Neuronal stem cell (in vitro differentiated cells): ENCODE measurements at regions not wholly inside any gene's neighbourhood (a gene's known extent, or its start where the extent isn't known, plus 50 kb on each side); places are given as distances from the start of the nearest gene placed in this dataset.

Source experiments
- DNase-seq: peaks from one replicate; pipeline ENCODE4 v3.0.0-alpha.2; 2013; ENCODE audit warnings: low spot score
- H2AFZ ChIP-seq: one replicate; pipeline ENCODE4 v1.6.1; 2013; ENCODE audit warnings: mild to moderate bottlenecking, low read length, inconsistent platforms
- H2AK5ac ChIP-seq: 2 replicates; pipeline ENCODE4 v1.6.1; 2013; ENCODE audit warnings: low read depth, mild to moderate bottlenecking, inconsistent platforms, low read length, moderate library complexity, mixed read lengths
- H2BK120ac ChIP-seq: 2 replicates; pipeline ENCODE4 v1.6.1; 2013; ENCODE audit warnings: low read depth, mild to moderate bottlenecking, inconsistent platforms, low read length, moderate library complexity, mixed read lengths
- H2BK12ac ChIP-seq: one replicate; pipeline ENCODE4 v1.6.1; 2013; ENCODE audit warnings: low read length, inconsistent platforms
- H2BK15ac ChIP-seq: 2 replicates; pipeline ENCODE4 v1.6.1; 2013; ENCODE audit warnings: mild to moderate bottlenecking, low read length, inconsistent platforms, mixed read lengths
- H2BK5ac ChIP-seq: one replicate; pipeline ENCODE4 v1.6.1; 2013; ENCODE audit warnings: inconsistent platforms, mild to moderate bottlenecking, low read length, moderate library complexity
- H3K14ac ChIP-seq: one replicate; pipeline ENCODE4 v1.6.1; 2013; ENCODE audit warnings: low read length, inconsistent platforms
- H3K18ac ChIP-seq: 2 replicates; pipeline ENCODE4 v1.6.1; 2013; ENCODE audit warnings: low read length, inconsistent platforms
- H3K23ac ChIP-seq: 2 replicates; pipeline ENCODE4 v1.6.1; 2013; ENCODE audit warnings: low read depth, mild to moderate bottlenecking, mixed read lengths, low read length, inconsistent platforms; ENCODE audit not compliant: poor library complexity
- H3K27ac ChIP-seq: replicated peaks from 3 replicates; pipeline ENCODE4 v1.5.1; 2013; ENCODE audit warnings: low read length, inconsistent platforms
- H3K27me3 ChIP-seq, 3 experiments: 2 replicates each; pipeline ENCODE4 v1.6.1; 2013; ENCODE audit warnings: low read length in 3 of 3, mild to moderate bottlenecking in 2 of 3, inconsistent platforms in 1 of 3, low read depth in 1 of 3, mixed read lengths in 1 of 3, moderate library complexity in 1 of 3; ENCODE audit not compliant: control insufficient read depth in 3 of 3, insufficient read depth in 3 of 3
- H3K36me3 ChIP-seq, 2 donors: replicated peaks in 1 of 2; 2 replicates each; pipeline ENCODE4 v1.6.1; 2013; ENCODE audit warnings: low read length in 2 of 2; ENCODE audit not compliant: control insufficient read depth in 2 of 2, insufficient read depth in 2 of 2
- H3K4ac ChIP-seq: 2 replicates; pipeline ENCODE4 v1.6.1; 2013; ENCODE audit warnings: inconsistent platforms, mild to moderate bottlenecking, low read length, moderate library complexity
- H3K4me1 ChIP-seq, 2 donors: 1 replicate in 1 of 2; 2 replicates in 1 of 2; pipeline ENCODE4 v1.6.1; 2013; ENCODE audit warnings: low read length in 2 of 2, low read depth in 1 of 2; ENCODE audit not compliant: control insufficient read depth in 2 of 2, insufficient read depth in 1 of 2
- H3K4me2 ChIP-seq: one replicate; pipeline ENCODE4 v1.6.1; 2013; ENCODE audit warnings: mild to moderate bottlenecking, low read length, inconsistent platforms; ENCODE audit not compliant: insufficient read depth, poor library complexity, severe bottlenecking
- H3K4me3 ChIP-seq, 2 donors: 2 replicates each; pipeline ENCODE4 v1.5.1; 2013; ENCODE audit warnings: low read length in 2 of 2, mild to moderate bottlenecking in 2 of 2, inconsistent platforms in 1 of 2, moderate library complexity in 1 of 2
- H3K79me1 ChIP-seq: one replicate; pipeline ENCODE4 v1.6.1; 2013; ENCODE audit warnings: low read depth, mild to moderate bottlenecking, inconsistent platforms, low read length, moderate library complexity
- H3K9ac ChIP-seq: one replicate; pipeline ENCODE4 v1.6.1; 2013; ENCODE audit warnings: mild to moderate bottlenecking, low read depth, low read length, inconsistent platforms; ENCODE audit not compliant: poor library complexity
- H3K9me3 ChIP-seq, 2 donors: replicated peaks in 1 of 2; 2 replicates each; pipeline versions ENCODE3 to v1.6.1; 2013; ENCODE audit warnings: low read length in 2 of 2, mild to moderate bottlenecking in 2 of 2, inconsistent platforms in 1 of 2, low read depth in 1 of 2, mixed read lengths in 1 of 2, moderate library complexity in 1 of 2; ENCODE audit not compliant: control insufficient read depth in 2 of 2, insufficient read depth in 1 of 2
- H4K8ac ChIP-seq: one replicate; pipeline ENCODE4 v1.6.1; 2013; ENCODE audit warnings: low read depth, mild to moderate bottlenecking, inconsistent platforms, low read length, moderate library complexity
- H4K91ac ChIP-seq: one replicate; pipeline ENCODE4 v1.6.1; 2013; ENCODE audit warnings: low read length, low read depth, mild to moderate bottlenecking, inconsistent platforms; ENCODE audit not compliant: poor library complexity
- WGBS, 2 donors: extraction: QIAGEN DNeasy Blood & Tissue Kit; methylation state at CpG; one replicate each; pipeline ENCODE4 v1.1.7; 2013; ENCODE audit warnings: missing lambda C conversion rate in 2 of 2, mixed read lengths in 1 of 2; ENCODE audit not compliant: insufficient read length in 2 of 2, insufficient replicate concordance in 1 of 2; ENCODE audit errors: extremely low coverage in 2 of 2; 5-methylcytosine and 5-hydroxymethylcytosine counted together

DNA sequence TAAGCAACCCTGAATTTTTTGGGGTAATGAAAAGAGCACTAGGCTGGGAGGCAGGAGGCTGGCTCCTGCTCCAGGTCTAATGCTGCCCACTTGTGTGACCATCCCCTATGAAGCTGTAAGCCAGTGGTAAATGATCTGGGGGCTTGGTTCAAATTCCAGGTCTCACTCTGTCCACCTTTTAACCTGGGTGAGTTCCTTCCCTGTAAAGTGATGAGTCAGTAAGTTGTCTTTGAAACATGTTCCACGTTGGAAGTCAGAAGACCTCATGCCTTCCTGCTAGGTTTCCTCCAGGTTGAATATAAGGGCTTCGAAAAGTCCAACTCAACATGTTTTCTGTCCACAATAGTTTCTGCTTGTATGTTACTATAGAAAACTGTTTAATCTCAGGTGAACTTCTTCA lies 160.9 kb upstream of the MYT1L start:
- Histone ChIP-seq H3K36me3 (no peaks in the 10 kb centered on the region), H3K9ac (no peak overlapping the region), H3K79me1 (no peaks in the 10 kb centered on the region), H3K27ac (no peak overlapping the region), H3K18ac (no peak overlapping the region), H3K4me2 (no peak overlapping the region), H3K9me3 (no peaks in the 10 kb centered on the region), H3K4me1 (no peaks in the 10 kb centered on the region), H3K27me3 (no peaks in the 10 kb centered on the region), H3K14ac (no peak overlapping the region), H2AFZ (no peak overlapping the region), H4K91ac (no peak overlapping the region), H2BK5ac (no peak overlapping the region), H3K23ac (no peak overlapping the region), H2BK12ac (no peak overlapping the region), H3K4me3 (no peak overlapping the region), H3K4ac (no peak overlapping the region), H4K8ac (no peak overlapping the region), H2AK5ac (no peak overlapping the region), H2BK120ac (no peak overlapping the region), H2BK15ac (no peak overlapping the region)
- WGBS, 2 donors, result no CpG with 5 or more reads among the region's 2 CpGs
- no peak for DNase-seq

DNA sequence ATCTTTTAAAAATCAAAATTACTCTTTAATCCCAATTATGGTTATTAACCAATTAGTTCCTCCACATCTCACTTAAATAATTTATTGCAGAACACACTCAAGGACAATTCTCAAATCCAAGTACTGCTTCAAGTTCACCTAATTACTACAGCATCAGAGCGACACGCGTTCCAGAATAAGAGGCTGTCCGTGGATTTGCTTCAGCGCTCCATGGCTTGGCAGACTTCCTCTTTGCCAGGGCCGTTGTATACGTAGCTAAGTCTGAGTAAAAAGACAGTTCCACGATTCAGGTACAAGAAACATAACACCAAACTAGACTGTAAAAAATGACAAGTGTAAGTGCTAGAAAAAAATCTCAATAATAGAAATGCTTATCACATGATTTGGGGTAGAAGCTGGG lies 153.2 kb upstream of the MYT1L start:
- Histone ChIP-seq H3K4me2 (no peak overlapping the region), H3K27me3 (no peaks in the 10 kb centered on the region), H3K14ac (no peak overlapping the region), H4K8ac (no peak overlapping the region), H2AFZ (no peak overlapping the region), H2BK120ac (no peak overlapping the region), H3K36me3 (no peaks in the 10 kb centered on the region), H3K79me1 (no peaks in the 10 kb centered on the region), H3K4me1 (no peaks in the 10 kb centered on the region), H2AK5ac (no peak overlapping the region), H4K91ac (no peak overlapping the region), H3K27ac (no peak overlapping the region), H2BK5ac (no peak overlapping the region), H3K23ac (no peak overlapping the region), H3K4ac (no peak overlapping the region), H2BK12ac (no peak overlapping the region), H3K4me3 (no peak overlapping the region), H3K18ac (no peak overlapping the region), H3K9ac (no peak overlapping the region), H2BK15ac (no peak overlapping the region), H3K9me3 (no peaks in the 10 kb centered on the region)
- WGBS, 2 donors, result no CpG with 5 or more reads among the region's 8 CpGs
- no peak for DNase-seq

DNA sequence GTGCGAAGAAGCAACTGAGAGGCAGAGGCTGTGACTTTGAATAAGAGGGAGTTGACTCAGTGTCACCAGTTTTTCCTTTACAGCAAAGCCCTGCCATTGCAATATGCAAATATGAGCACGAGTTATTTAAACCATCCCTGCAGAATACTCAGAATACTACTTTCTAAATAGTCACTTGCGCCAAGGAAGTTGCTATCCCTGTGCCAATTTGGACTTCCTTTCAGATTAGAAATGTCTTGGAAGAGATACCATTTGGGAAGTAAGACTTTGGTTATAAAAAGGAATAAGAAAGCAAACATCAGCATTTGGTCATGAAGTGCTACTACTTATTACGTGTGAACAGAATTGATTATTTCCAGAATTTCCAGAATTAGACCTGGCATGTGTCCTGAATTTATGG lies 151.8 kb upstream of the MYT1L start:
- no peaks in the 10 kb centered on the region for H3K36me3 ChIP-seq
- H3K27ac ChIP-seq, result no peak overlapping the region
- H3K18ac ChIP-seq, result no peak overlapping the region
- no peak overlapping the region for H3K14ac ChIP-seq
- H2AK5ac ChIP-seq, result no peak overlapping the region
- H4K8ac ChIP-seq, result no peak overlapping the region
- no peak overlapping the region for H3K4me2 ChIP-seq
- no peak overlapping the region for H3K23ac ChIP-seq
- no peak overlapping the region for H2BK120ac ChIP-seq
- DNase-seq, result no peak
- H4K91ac ChIP-seq, result no peak overlapping the region
- H3K4me3 ChIP-seq, result no peak overlapping the region
- no peak overlapping the region for H2BK12ac ChIP-seq
- H3K27me3 ChIP-seq, result no peaks in the 10 kb centered on the region
- no peak overlapping the region for H3K9ac ChIP-seq
- H3K9me3 ChIP-seq, result no peaks in the 10 kb centered on the region
- no peaks in the 10 kb centered on the region for H3K79me1 ChIP-seq
- no CpG with 5 or more reads among the region's 4 CpGs for WGBS, 2 donors
- H3K4me1 ChIP-seq, result no peaks in the 10 kb centered on the region
- no peak overlapping the region for H2BK15ac ChIP-seq
- no peak overlapping the region for H2BK5ac ChIP-seq
- H3K4ac ChIP-seq, result no peak overlapping the region
- no peak overlapping the region for H2AFZ ChIP-seq

DNA sequence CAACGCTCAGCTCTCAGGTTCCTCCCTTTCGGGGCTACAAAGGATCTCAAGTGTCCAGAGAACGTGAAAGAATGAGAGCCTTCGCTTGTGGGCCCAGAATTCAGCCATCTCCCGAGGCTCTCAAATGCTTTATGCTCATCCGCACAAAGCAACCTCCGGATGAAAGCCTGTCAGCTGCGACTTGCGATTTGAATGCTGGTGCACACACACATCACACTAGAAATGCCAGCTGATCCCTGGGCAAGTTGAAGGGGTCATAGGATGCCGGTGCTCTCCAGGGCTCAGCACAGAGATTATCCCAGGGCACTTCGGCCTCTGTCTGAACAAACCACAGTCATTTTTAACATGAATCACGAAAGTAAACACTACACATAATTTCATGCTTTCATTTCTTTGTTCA lies 141.8 kb upstream of the MYT1L start:
- no peak overlapping the region for H2AFZ ChIP-seq
- no peaks in the 10 kb centered on the region for H3K79me1 ChIP-seq
- H2BK5ac ChIP-seq, result no peak overlapping the region
- no peak overlapping the region for H3K4me3 ChIP-seq
- no peak overlapping the region for H2BK15ac ChIP-seq
- H3K4ac ChIP-seq, result no peak overlapping the region
- no peak overlapping the region for H2AK5ac ChIP-seq
- H3K18ac ChIP-seq, result no peak overlapping the region
- WGBS, 2 donors, result no CpG with 5 or more reads among the region's 12 CpGs
- no peak overlapping the region for H3K23ac ChIP-seq
- no peaks in the 10 kb centered on the region for H3K9me3 ChIP-seq
- no peak overlapping the region for H2BK120ac ChIP-seq
- no peak overlapping the region for H3K14ac ChIP-seq
- no peak overlapping the region for H3K4me2 ChIP-seq
- H3K36me3 ChIP-seq, result no peaks in the 10 kb centered on the region
- H3K4me1 ChIP-seq, result peaks cover 0 to 2% of the 10 kb centered on the region in 2 donors
- no peak overlapping the region for H4K91ac ChIP-seq
- no peaks in the 10 kb centered on the region for H3K27me3 ChIP-seq
- H4K8ac ChIP-seq, result no peak overlapping the region
- H3K9ac ChIP-seq, result no peak overlapping the region
- no peak for DNase-seq
- no peak overlapping the region for H3K27ac ChIP-seq
- H2BK12ac ChIP-seq, result no peak overlapping the region
